ENCODE measurements at regions not wholly inside any gene's neighbourhood (a gene's known extent, or its start where the extent isn't known, plus 50 kb on each side); places are given as distances from the start of the nearest gene placed in this dataset.

- Histone ChIP-seq H3K9me3 (ENCODE audit: control insufficient read depth, low read depth, low read length) (no peaks in the 10 kb centered on the region), H3K4me2 (ENCODE audit: control insufficient read depth, extremely low read depth, insufficient read depth, low read depth, low read length) (no peak overlapping the region), H3K4me1 (ENCODE audit: control insufficient read depth, extremely low read depth, insufficient read depth, low read length) (no peaks in the 10 kb centered on the region), H4K20me1 (ENCODE audit: control insufficient read depth, extremely low read depth, insufficient read depth, low read length) (no peaks in the 10 kb centered on the region), H3K79me2 (ENCODE audit: control insufficient read depth, insufficient read depth, low read length) (no peaks in the 10 kb centered on the region), H3K9me1 (ENCODE audit: control insufficient read depth, extremely low read depth, insufficient read depth, low read length) (no peaks in the 10 kb centered on the region), H3K9ac (ENCODE audit: control insufficient read depth, extremely low read depth, insufficient read depth, low read length) (no peak overlapping the region), H3K4me3 (ENCODE audit: control insufficient read depth in 2 of 3, extremely low read depth in 1 of 3, insufficient read depth in 2 of 3, low read depth in 1 of 3, low read length in 3 of 3) (no peak overlapping the region), H3K27me3 (ENCODE audit: control insufficient read depth, extremely low read depth, insufficient read depth, low read length) (no peaks in the 10 kb centered on the region), H3K36me3 (ENCODE audit: control insufficient read depth in 2 of 2, extremely low read depth in 1 of 2, insufficient read depth in 2 of 2, low read length in 2 of 2) (no peaks in the 10 kb centered on the region), H2AFZ (ENCODE audit: control insufficient read depth, low read length) (no peak overlapping the region), H3K27ac (ENCODE audit: control insufficient read depth, insufficient read depth, low read length) (no peak overlapping the region)
- TF ChIP-seq CTCF (optimal IDR thresholded peaks at IDR 0.05 in 1 of 3, IDR thresholded peaks at IDR 0.05 in 1 of 3, conservative IDR thresholded peaks at IDR 0.05 in 1 of 3; ENCODE audit: extremely low read depth in 1 of 3, insufficient read depth in 2 of 3, low read length in 3 of 3) = no peak
- TF ChIP-seq EZH2 (IDR thresholded peaks at IDR 0.05; ENCODE audit: low read length) = no peak
- dilution Hi-C loops (cut with MboI; ENCODE audit: extremely low pct_ligation_motif_present, low sequenced_read_pairs) = no loop called here
- no peak for DNase-seq (ENCODE audit: low read depth, low spot score)
- FAIRE-seq = no peak
Observed at GRCh38 chr9:31334837-31335528, 1049.5 kb upstream of the ACO1 start.

- H3K4me2 ChIP-seq (ENCODE audit: control insufficient read depth, extremely low read depth, insufficient read depth, low read depth, low read length) = no peak overlapping the region
- no peak overlapping the region for H3K9ac ChIP-seq (ENCODE audit: control insufficient read depth, extremely low read depth, insufficient read depth, low read length)
- no peaks in the 10 kb centered on the region for H3K79me2 ChIP-seq (ENCODE audit: control insufficient read depth, insufficient read depth, low read length)
- no peaks in the 10 kb centered on the region for H3K4me1 ChIP-seq (ENCODE audit: control insufficient read depth, extremely low read depth, insufficient read depth, low read length)
- DNase-seq (ENCODE audit: low read depth, low spot score) (no peak), FAIRE-seq (no peak)
- no peaks in the 10 kb centered on the region for H3K9me1 ChIP-seq (ENCODE audit: control insufficient read depth, extremely low read depth, insufficient read depth, low read length)
- H3K27ac ChIP-seq (ENCODE audit: control insufficient read depth, insufficient read depth, low read length) = no peak overlapping the region
- TF ChIP-seq CTCF (optimal IDR thresholded peaks at IDR 0.05 in 1 of 3, IDR thresholded peaks at IDR 0.05 in 1 of 3, conservative IDR thresholded peaks at IDR 0.05 in 1 of 3; ENCODE audit: extremely low read depth in 1 of 3, insufficient read depth in 2 of 3, low read length in 3 of 3) = no peak
- TF ChIP-seq EZH2 (IDR thresholded peaks at IDR 0.05; ENCODE audit: low read length) = no peak
- H3K27me3 ChIP-seq (ENCODE audit: control insufficient read depth, extremely low read depth, insufficient read depth, low read length) = no peaks in the 10 kb centered on the region
- dilution Hi-C loops (cut with MboI; ENCODE audit: extremely low pct_ligation_motif_present, low sequenced_read_pairs) = no loop called here
- H2AFZ ChIP-seq (ENCODE audit: control insufficient read depth, low read length) = no peak overlapping the region
- no peak overlapping the region for H3K4me3 ChIP-seq (ENCODE audit: control insufficient read depth in 2 of 3, extremely low read depth in 1 of 3, insufficient read depth in 2 of 3, low read depth in 1 of 3, low read length in 3 of 3)
- H3K9me3 ChIP-seq (ENCODE audit: control insufficient read depth, low read depth, low read length) = no peaks in the 10 kb centered on the region
- no peaks in the 10 kb centered on the region for H4K20me1 ChIP-seq (ENCODE audit: control insufficient read depth, extremely low read depth, insufficient read depth, low read length)
- no peaks in the 10 kb centered on the region for H3K36me3 ChIP-seq (ENCODE audit: control insufficient read depth in 2 of 2, extremely low read depth in 1 of 2, insufficient read depth in 2 of 2, low read length in 2 of 2)
Observed at GRCh38 chr9:31335529-31336234, 1048.8 kb upstream of the ACO1 start.

Measured in keratinocyte (primary cell).